HCT116 (cell line): ENCODE measurements at regions not wholly inside any gene's neighbourhood (a gene's known extent, or its start where the extent isn't known, plus 50 kb on each side); places are given as distances from the start of the nearest gene placed in this dataset.

Experiments used
- ELF1 ChIP-seq: IDR thresholded peaks from 2 replicates; pipeline ENCODE4 v1.6.1; 2012; ENCODE audit warnings: low read depth, borderline replicate concordance
- EZH2 ChIP-seq: fragments of 200-600 bp; sonication (generic); IDR thresholded peaks from 2 replicates; pipeline ENCODE4 v1.6.1; 2017; ENCODE audit warnings: antibody characterized with exemption, mixed run types
- JUND ChIP-seq: IDR thresholded peaks from 2 replicates; pipeline ENCODE4 v1.6.1; 2012
- POLR2A ChIP-seq: IDR thresholded peaks from 2 replicates; pipeline ENCODE4 v1.7.0; 2011; ENCODE audit warnings: borderline replicate concordance; ENCODE audit not compliant: insufficient read depth, insufficient read length; ENCODE audit errors: extremely low read depth
- RAD21 ChIP-seq: IDR thresholded peaks from 2 replicates; pipeline ENCODE4 v1.6.1; 2012; ENCODE audit warnings: low read depth, mild to moderate bottlenecking
- SP1 ChIP-seq: IDR thresholded peaks from 2 replicates; pipeline ENCODE4 v1.6.1; 2012; ENCODE audit warnings: low read depth
- TF ChIP-seq, protein P1 (sequence below), 3 experiments: fragments of 200-600 bp in 1 of 3; sonication (generic) in 1 of 3; IDR thresholded peaks in 2 of 3; conservative IDR thresholded peaks in 1 of 3; 2 replicates each; pipeline ENCODE4 v1.5.1; 2012 to 2017; ENCODE audit warnings: low read depth in 2 of 3, low read length in 2 of 3, antibody characterized with exemption in 1 of 3, borderline replicate concordance in 1 of 3, control low read depth in 1 of 3, mild to moderate bottlenecking in 1 of 3, mixed read lengths in 1 of 3, mixed run types in 1 of 3, moderate library complexity in 1 of 3; ENCODE audit not compliant: insufficient read depth in 1 of 3

DNA sequence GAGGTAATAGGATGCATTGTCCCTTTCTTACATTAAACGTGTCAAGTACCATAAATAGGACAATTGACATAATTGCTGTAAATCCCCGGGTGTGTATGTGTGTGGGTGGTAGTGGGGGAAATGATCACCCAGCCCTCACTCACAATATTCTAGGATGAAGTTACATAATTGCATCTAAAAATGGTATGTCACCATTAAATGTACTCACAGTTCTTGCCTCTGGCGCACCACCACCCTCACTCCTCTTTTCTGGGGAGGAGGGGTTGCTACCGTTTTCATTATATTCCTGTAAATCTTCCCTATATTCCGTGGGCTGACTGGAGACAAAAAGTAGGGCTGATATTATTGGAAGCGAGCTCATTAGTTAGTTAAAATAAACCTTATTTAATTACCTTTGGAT lies 563.8 kb downstream of the TLR4 start:
- TF ChIP-seq, protein P1, sequence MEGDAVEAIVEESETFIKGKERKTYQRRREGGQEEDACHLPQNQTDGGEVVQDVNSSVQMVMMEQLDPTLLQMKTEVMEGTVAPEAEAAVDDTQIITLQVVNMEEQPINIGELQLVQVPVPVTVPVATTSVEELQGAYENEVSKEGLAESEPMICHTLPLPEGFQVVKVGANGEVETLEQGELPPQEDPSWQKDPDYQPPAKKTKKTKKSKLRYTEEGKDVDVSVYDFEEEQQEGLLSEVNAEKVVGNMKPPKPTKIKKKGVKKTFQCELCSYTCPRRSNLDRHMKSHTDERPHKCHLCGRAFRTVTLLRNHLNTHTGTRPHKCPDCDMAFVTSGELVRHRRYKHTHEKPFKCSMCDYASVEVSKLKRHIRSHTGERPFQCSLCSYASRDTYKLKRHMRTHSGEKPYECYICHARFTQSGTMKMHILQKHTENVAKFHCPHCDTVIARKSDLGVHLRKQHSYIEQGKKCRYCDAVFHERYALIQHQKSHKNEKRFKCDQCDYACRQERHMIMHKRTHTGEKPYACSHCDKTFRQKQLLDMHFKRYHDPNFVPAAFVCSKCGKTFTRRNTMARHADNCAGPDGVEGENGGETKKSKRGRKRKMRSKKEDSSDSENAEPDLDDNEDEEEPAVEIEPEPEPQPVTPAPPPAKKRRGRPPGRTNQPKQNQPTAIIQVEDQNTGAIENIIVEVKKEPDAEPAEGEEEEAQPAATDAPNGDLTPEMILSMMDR (IDR thresholded peaks at IDR 0.05 in 2 of 3, conservative IDR thresholded peaks at IDR 0.05 in 1 of 3; ENCODE audit: borderline replicate concordance in 1 of 3, insufficient read depth in 1 of 3, low read depth in 2 of 3, low read length in 2 of 3), result no peak
- TF ChIP-seq EZH2 (no peak), SP1 (no peak), POLR2A (no peak), ELF1 (no peak), RAD21 (no peak), JUND (no peak)
